NT2/D1 (cell line): ENCODE measurements at regions not wholly inside any gene's neighbourhood (a gene's known extent, or its start where the extent isn't known, plus 50 kb on each side); places are given as distances from the start of the nearest gene placed in this dataset.

ENCODE experiments used
- SUZ12 ChIP-seq: IDR thresholded peaks from 2 replicates; pipeline ENCODE4 v1.6.1; 2011; ENCODE audit not compliant: insufficient read length, insufficient read depth; ENCODE audit errors: extremely low read depth
- YY1 ChIP-seq: IDR thresholded peaks from 2 replicates; pipeline ENCODE4 v1.6.1; 2011; ENCODE audit not compliant: insufficient read length, insufficient read depth
- ZNF274 ChIP-seq: IDR thresholded peaks from 2 replicates; pipeline ENCODE4 v1.6.1; 2011; ENCODE audit warnings: mild to moderate bottlenecking, low read depth, low read length

DNA sequence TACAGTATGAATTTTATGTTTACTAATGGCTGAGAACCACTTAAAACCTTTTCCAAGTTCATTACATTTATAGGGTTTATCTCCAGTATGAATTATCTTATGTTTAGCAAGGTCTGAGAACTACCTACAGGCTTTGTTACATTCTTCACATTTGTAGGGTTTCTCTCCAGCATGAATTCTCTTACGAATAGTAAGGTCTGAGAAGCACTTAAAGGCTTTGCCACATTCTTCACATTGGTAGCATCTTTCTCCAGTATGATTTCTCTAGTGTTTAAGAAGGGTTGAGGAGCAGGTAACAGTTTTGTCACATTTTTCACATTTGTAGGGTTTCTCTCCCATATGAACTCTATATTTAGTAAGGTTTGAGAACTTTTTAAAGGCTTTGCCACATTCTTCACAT, 1127.4 kb downstream of the EFNA5 start:
- TF ChIP-seq YY1 (no peak), ZNF274 (no peak), SUZ12 (no peak)
